ENCODE measurements at regions not wholly inside any gene's neighbourhood (a gene's known extent, or its start where the extent isn't known, plus 50 kb on each side); places are given as distances from the start of the nearest gene placed in this dataset.

DNA sequence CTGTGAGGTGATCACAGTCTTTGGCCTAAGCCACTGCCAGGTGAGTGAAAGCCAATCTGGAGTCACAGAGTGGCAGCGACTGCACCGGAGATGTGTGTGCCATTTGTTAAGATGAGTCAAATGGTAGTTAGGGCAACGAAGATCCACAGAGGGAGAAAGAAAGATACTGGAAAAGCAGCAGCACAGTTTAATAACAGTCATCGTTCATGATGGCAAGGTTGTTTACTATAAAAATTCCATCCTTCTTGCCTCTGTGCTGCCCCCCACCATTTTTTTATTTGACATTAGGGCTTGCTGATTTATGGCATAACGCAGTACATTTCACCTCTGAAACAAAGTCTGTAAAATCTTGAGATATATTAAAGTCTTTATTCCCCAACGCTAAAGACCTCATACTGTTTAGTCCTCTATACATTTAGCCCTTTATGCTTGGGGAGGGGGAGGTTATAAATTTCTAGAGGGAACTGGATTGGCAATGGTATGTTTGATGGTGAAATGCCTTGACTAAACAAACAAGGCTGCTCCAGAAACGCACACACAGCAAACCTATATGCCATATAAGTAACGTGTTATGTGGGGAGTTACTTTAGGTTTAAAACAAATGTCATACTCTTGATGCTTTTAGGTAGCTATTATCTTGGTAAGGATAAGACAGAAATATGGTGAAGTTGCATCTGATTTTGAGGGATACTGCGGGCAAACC lies 55.8 kb upstream of the ABL1 start:
- TF ChIP-seq, protein P1, sequence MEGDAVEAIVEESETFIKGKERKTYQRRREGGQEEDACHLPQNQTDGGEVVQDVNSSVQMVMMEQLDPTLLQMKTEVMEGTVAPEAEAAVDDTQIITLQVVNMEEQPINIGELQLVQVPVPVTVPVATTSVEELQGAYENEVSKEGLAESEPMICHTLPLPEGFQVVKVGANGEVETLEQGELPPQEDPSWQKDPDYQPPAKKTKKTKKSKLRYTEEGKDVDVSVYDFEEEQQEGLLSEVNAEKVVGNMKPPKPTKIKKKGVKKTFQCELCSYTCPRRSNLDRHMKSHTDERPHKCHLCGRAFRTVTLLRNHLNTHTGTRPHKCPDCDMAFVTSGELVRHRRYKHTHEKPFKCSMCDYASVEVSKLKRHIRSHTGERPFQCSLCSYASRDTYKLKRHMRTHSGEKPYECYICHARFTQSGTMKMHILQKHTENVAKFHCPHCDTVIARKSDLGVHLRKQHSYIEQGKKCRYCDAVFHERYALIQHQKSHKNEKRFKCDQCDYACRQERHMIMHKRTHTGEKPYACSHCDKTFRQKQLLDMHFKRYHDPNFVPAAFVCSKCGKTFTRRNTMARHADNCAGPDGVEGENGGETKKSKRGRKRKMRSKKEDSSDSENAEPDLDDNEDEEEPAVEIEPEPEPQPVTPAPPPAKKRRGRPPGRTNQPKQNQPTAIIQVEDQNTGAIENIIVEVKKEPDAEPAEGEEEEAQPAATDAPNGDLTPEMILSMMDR (IDR thresholded peaks at IDR 0.05), result no peak
- peaks cover 24% of the 10 kb centered on the region for H3K36me3 Mint-ChIP-seq (ENCODE audit: low read depth)
- H3K4me3 Mint-ChIP-seq, result no peak overlapping the region; the same call in 1 of the 2 replicates
- H3K27me3 Mint-ChIP-seq (ENCODE audit: insufficient read depth), result no peaks in the 10 kb centered on the region
- peak overlapping the region; percentile 38 for H3K27ac Mint-ChIP-seq
- H3K4me1 Mint-ChIP-seq (ENCODE audit: low read depth), result peaks cover 72% of the 10 kb centered on the region
- DNase-seq, result no peak
- H3K9me3 Mint-ChIP-seq, result peaks cover 16% of the 10 kb centered on the region

DNA sequence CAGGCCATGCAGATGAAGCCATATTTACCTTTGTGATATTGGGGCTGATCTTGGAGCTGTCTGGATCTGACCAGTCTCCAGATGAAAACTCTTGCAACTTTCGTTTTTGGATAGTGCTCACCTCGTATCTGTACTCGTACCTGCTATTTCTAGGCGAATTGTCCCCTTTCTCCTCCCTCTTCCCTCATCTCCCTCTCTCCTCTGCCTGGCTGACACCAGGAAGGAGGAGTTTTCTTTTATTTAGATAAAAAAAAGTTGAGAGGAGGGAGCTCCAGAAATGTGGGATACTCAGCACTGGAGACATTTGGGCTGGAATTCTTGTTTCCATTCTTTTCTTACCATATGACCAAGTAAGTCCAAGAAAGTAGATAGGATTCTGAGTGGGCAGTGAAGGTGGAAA lies 54.6 kb upstream of the ABL1 start:
- TF ChIP-seq, protein P1 (IDR thresholded peaks at IDR 0.05), result no peak
- H3K27ac Mint-ChIP-seq, result peak overlapping the region; percentile 91
- peak overlapping the region; percentile 87 for H3K4me3 Mint-ChIP-seq
- H3K9me3 Mint-ChIP-seq, result peaks cover 5% of the 10 kb centered on the region
- DNase-seq, result no peak
- H3K4me1 Mint-ChIP-seq (ENCODE audit: low read depth), result peaks cover 67% of the 10 kb centered on the region
- no peaks in the 10 kb centered on the region for H3K27me3 Mint-ChIP-seq (ENCODE audit: insufficient read depth)
- peaks cover 13% of the 10 kb centered on the region for H3K36me3 Mint-ChIP-seq (ENCODE audit: low read depth)

DNA sequence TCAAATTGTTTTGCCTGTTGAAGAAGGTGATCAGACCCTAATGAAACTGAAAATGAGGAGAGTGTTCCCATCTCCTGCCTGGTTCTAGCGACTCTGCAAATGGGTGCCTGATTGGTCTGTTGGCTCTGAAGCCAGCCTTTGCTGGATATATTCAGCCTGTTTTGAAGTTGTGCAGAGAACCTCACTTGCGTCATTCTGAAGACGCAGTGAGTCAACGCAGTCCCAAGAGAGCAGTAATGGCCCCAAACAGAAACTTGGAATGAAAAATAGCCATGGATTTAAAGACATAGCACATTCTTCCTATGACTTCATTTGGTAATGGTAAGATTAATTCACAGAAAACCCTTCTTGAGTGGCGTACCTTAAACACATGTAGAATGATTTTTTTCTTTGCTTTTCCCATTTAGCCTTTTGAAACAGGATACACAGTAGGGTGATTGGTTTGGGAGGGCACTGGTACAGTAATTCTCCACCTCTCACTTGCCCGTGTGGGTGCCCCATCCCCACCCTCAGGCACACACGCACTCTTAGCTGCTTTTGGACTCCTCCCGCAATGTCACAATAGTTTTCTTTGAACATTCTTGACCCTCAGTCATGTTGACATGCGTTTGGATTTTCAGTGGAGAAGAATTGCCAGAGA lies 54.1 kb upstream of the ABL1 start:
- DNase-seq, result peak; percentile 83
- no peaks in the 10 kb centered on the region for H3K9me3 Mint-ChIP-seq
- TF ChIP-seq, protein P1 (IDR thresholded peaks at IDR 0.05), result no peak
- peak overlapping the region; percentile 91 for H3K27ac Mint-ChIP-seq
- no peaks in the 10 kb centered on the region for H3K27me3 Mint-ChIP-seq (ENCODE audit: insufficient read depth)
- H3K4me3 Mint-ChIP-seq, result peak overlapping the region; percentile 87
- peaks cover 61% of the 10 kb centered on the region for H3K4me1 Mint-ChIP-seq (ENCODE audit: low read depth)
- peaks cover 7% of the 10 kb centered on the region; the same call in 1 of the 2 replicates for H3K36me3 Mint-ChIP-seq (ENCODE audit: low read depth)

DNA sequence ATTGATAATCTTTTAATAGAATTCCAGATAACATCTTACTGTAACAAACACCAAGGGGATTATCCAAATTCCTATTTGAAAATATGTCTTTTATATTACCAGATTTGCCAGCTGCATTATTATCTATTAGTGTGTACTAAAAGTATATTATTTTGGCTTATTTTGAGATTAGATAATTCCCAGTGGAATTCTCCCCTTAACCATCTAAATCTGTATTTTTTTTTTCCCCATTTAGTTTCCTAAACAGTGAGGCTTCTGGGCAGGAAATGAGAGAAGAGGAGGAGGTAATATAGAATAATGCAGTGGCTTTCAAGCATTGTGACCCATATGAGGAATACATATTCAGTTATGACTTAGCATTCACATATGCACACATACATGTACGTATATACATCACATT lies 53.5 kb upstream of the ABL1 start:
- Mint-ChIP-seq H3K27me3 (ENCODE audit: insufficient read depth) (no peaks in the 10 kb centered on the region), H3K36me3 (ENCODE audit: low read depth) (peaks cover 6% of the 10 kb centered on the region; the same call in 1 of the 2 replicates), H3K27ac (peak overlapping the region; percentile 91), H3K4me3 (peak overlapping the region; percentile 87), H3K4me1 (ENCODE audit: low read depth) (peaks cover 55% of the 10 kb centered on the region), H3K9me3 (no peaks in the 10 kb centered on the region)
- TF ChIP-seq, protein P1 (IDR thresholded peaks at IDR 0.05), result no peak
- DNase-seq, result no peak

DNA sequence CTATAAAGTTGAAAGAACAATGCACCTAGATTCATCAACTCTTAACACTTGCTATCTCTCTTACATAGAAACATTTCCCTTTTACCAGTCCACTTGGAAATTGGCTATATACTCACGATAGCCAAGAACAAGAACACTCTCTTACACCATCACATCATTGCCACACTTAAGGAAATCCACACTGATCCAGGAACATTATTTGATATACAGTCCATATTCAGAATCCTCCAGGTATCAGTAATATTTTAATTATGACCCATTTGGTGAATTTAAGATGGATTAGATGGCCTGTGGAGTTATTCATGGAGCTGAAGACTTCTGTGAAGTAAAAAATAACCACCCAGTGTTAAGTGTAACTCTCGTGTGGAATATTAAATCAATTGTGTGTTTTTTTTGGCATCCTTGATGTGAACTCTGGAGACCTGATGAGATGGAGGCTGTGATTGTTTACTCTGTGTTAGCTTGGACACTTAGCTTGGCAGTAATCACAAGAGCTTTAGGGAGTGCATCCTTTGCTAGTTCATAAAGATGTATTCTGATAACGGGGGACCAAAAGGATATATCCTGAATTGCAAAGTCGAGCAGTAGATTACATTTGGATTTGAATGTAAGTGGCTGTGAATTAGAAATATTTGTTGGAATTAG lies 52.0 kb upstream of the ABL1 start:
- no peak for DNase-seq
- no peak overlapping the region for H3K4me3 Mint-ChIP-seq
- H3K4me1 Mint-ChIP-seq (ENCODE audit: low read depth), result peaks cover 48% of the 10 kb centered on the region
- H3K36me3 Mint-ChIP-seq (ENCODE audit: low read depth), result no peaks in the 10 kb centered on the region; the same call in 1 of the 2 replicates
- TF ChIP-seq, protein P1 (IDR thresholded peaks at IDR 0.05), result no peak
- H3K27me3 Mint-ChIP-seq (ENCODE audit: insufficient read depth), result peaks cover 2% of the 10 kb centered on the region; the same call in 1 of the 2 replicates
- no peaks in the 10 kb centered on the region for H3K9me3 Mint-ChIP-seq
- H3K27ac Mint-ChIP-seq, result no peak overlapping the region
